ELR (cell line): ENCODE measurements at regions not wholly inside any gene's neighbourhood (a gene's known extent, or its start where the extent isn't known, plus 50 kb on each side); places are given as distances from the start of the nearest gene placed in this dataset.
"Not testable (repeated sequence)": the region's sequence is repeated elsewhere in the genome, so short reads cannot be mapped to it uniquely, and the experiment has no call there.

Source experiments
- DNase-seq: peaks from one replicate; pipeline ENCODE4 v3.0.0-alpha.2; 2015; ENCODE audit warnings: low read depth

DNA sequence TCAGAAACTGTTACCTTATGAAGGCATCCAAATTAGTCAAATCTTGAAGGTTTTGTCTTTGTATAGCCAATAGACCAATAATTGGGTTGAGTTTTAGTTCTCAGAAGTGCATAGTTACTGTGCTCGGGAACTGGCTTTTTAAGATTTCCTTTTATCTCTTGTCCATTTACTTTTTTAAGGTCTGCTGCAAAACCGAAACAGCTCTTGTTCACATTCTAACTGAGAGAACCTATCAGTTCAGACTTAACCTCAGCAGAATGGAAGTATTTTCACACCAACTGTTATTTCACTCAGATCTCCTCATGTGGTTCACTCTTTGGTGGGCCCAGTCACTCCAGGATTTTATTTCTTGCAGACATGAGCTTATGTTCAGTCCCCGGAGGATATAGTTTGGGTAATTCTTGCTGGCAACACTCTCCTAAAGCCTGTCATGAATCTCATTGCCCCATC lies 55.5 kb downstream of the TPBG start:
- no peak for DNase-seq

- DNase-seq = no peak
Measured at GRCh38 chr6:82419859-82420258, 56.2 kb downstream of the TPBG start.

GRCh38 chr6:82430611-82431010 lies 67.0 kb downstream of the TPBG start:
- DNase-seq = no peak

- DNase-seq = no peak
Measured at GRCh38 chr6:82436740-82437139, 73.1 kb downstream of the TPBG start.

- DNase-seq = no peak
Measured at GRCh38 chr6:82437701-82438100, 74.1 kb downstream of the TPBG start.

DNA sequence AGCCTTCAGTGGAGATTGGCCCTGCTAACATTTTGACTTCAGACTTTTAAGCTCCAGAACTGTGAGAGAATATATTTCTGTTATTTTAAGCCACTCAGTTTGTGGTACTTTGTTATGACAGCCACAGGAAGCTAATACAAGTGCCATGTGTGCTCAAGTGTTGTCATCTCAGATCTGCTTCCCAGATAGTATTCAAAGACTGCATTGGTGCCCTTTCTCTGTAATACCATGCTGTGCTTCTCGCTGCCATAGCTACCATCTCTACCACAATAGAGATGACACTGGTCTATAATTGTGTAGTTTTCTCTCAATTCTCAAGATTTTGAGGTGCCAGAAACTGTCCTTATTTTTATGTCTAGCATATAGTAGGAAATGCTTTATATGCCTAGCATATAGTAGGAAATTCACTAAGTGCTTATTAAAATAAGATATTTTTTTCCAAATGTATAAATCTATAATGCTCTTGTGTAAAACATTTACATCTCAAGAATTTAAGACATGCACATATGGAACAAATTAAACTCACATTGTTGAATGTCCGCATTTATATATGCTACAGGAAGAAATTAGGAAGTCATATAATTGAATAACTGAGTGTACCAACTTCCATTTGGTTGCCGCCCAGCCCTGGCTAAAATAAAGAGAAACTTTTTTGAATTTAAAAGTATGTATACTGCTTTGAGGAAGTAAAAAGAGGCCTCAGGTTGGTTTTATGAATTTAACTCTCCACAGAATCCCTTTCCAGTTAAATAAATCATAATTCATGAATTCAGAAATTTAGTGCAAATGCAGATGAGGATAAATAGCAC lies 77.6 kb downstream of the TPBG start:
- DNase-seq = no peak

- no peak for DNase-seq
Measured at GRCh38 chr6:82442061-82442719, 78.6 kb downstream of the TPBG start.

- no peak for DNase-seq
Measured at GRCh38 chr6:82458147-82458546, 94.5 kb downstream of the TPBG start.

GRCh38 chr6:82458705-82459104 lies 95.1 kb downstream of the TPBG start:
- DNase-seq = no peak

- no peak for DNase-seq
Measured at GRCh38 chr6:82461536-82461935, 97.9 kb downstream of the TPBG start.

- peak; percentile 2 for DNase-seq
Measured at GRCh38 chr6:82467338-82467737, 103.7 kb downstream of the TPBG start.

GRCh38 chr6:82470123-82470522 lies 106.5 kb downstream of the TPBG start:
- not testable (repeated sequence) for DNase-seq

GRCh38 chr6:82475106-82475505 lies 111.5 kb downstream of the TPBG start:
- DNase-seq = not testable (repeated sequence)

- DNase-seq = no peak
Measured at GRCh38 chr6:82484001-82484400, 120.4 kb downstream of the TPBG start.

- DNase-seq = no peak
Measured at GRCh38 chr6:82484737-82485626, 121.4 kb downstream of the TPBG start.

DNA sequence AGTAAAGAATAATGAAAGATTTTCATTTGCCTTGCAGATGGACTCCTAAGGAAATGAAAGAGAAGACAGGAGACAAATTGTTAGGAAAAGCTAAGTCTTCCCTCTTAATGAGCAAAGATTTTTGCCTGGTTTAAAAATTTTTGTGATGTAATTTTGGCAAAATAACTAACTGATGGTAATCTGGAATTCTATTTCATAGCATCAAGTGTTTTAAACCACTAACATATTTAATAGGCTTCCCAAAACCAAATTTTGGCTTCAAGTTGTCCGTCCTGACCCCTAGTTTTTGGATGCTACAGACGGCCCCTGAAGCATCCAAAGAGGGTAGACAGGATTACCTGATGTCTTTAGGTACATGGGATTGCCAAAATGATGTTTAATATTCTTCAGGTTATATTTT lies 124.3 kb downstream of the TPBG start:
- no peak for DNase-seq

- DNase-seq = no peak
Measured at GRCh38 chr6:82488403-82488802, 124.8 kb downstream of the TPBG start.

- no peak for DNase-seq
Measured at GRCh38 chr6:82492134-82492533, 128.5 kb downstream of the TPBG start.

- DNase-seq = no peak
Measured at GRCh38 chr6:82493467-82493866, 129.8 kb downstream of the TPBG start.

GRCh38 chr6:82494367-82494766 lies 130.8 kb downstream of the TPBG start:
- DNase-seq = no peak

DNA sequence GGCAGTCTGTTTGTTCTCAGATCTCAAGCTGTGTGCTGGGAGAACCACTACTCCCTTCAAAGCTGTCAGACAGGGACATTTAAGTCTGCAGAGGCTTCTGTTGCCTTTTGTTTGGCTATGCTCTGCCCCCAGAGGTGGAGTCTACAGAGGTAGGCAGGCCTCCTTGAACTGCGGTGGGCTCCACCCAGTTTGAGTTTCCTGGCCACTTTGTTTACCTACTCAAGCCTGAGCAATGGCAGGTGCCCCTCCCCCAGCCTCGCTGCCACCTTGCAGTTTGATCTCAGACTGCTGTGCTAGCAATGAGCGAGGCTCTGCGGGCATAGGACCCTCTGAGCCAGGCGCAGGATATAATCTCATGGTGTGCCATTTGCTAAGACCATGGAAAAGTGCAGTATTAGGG lies 138.3 kb downstream of the TPBG start:
- DNase-seq = not testable (repeated sequence)

GRCh38 chr6:82506526-82506925 lies 142.9 kb downstream of the TPBG start:
- peak; percentile 26 for DNase-seq

GRCh38 chr6:82507112-82507511 lies 143.5 kb downstream of the TPBG start:
- peak; percentile 75 for DNase-seq
